ENCODE measurements at regions not wholly inside any gene's neighbourhood (a gene's known extent, or its start where the extent isn't known, plus 50 kb on each side); places are given as distances from the start of the nearest gene placed in this dataset.
"Not testable (repeated sequence)": the region's sequence is repeated elsewhere in the genome, so short reads cannot be mapped to it uniquely, and the experiment has no call there.

GRCh38 chr6:74579794-74580193, 626.1 kb downstream of the COL12A1 start:
- DNase-seq = no peak

- DNase-seq = no peak
Observed at GRCh38 chr6:74579047-74579446, 626.8 kb downstream of the COL12A1 start.

GRCh38 chr6:74578339-74578738, 627.5 kb downstream of the COL12A1 start:
- no peak for DNase-seq

GRCh38 chr6:74577619-74578018, 628.2 kb downstream of the COL12A1 start:
- no peak for DNase-seq

GRCh38 chr6:74574794-74575193, 631.1 kb downstream of the COL12A1 start:
- DNase-seq = no peak

- no peak for DNase-seq
Observed at GRCh38 chr6:74573613-74574012, 632.2 kb downstream of the COL12A1 start.

- DNase-seq = no peak
Observed at GRCh38 chr6:74570044-74570443, 635.8 kb downstream of the COL12A1 start.

GRCh38 chr6:74568861-74569260, 637.0 kb downstream of the COL12A1 start:
- peak; percentile 96 for DNase-seq

GRCh38 chr6:74567923-74568290, 637.9 kb downstream of the COL12A1 start:
- DNase-seq = not testable (repeated sequence)

- no peak for DNase-seq
Observed at GRCh38 chr6:74567281-74567922, 638.5 kb downstream of the COL12A1 start.

GRCh38 chr6:74557236-74557635, 648.6 kb downstream of the COL12A1 start:
- DNase-seq = no peak

GRCh38 chr6:74554041-74554440, 651.8 kb downstream of the COL12A1 start:
- DNase-seq = no peak

GRCh38 chr6:74551896-74552295, 654.0 kb downstream of the COL12A1 start:
- DNase-seq = no peak

- DNase-seq = no peak
Observed at GRCh38 chr6:74550821-74551220, 655.0 kb downstream of the COL12A1 start.

GRCh38 chr6:74549746-74550145, 656.1 kb downstream of the COL12A1 start:
- DNase-seq = no peak

- DNase-seq = no peak
Observed at GRCh38 chr6:74534465-74535211, 671.2 kb downstream of the COL12A1 start.

- no peak for DNase-seq
Observed at GRCh38 chr6:74519163-74519562, 686.7 kb downstream of the COL12A1 start.

- no peak for DNase-seq
Observed at GRCh38 chr6:74518035-74518434, 687.8 kb downstream of the COL12A1 start.

GRCh38 chr6:74510878-74511277, 695.0 kb downstream of the COL12A1 start:
- DNase-seq = no peak

GRCh38 chr6:74507649-74508048, 698.2 kb downstream of the COL12A1 start:
- peak; percentile 88 for DNase-seq

GRCh38 chr6:74505391-74505790, 700.5 kb downstream of the COL12A1 start:
- no peak for DNase-seq

- no peak for DNase-seq
Observed at GRCh38 chr6:74504941-74505340, 700.9 kb downstream of the COL12A1 start.

GRCh38 chr6:74492587-74492986, 713.3 kb downstream of the COL12A1 start:
- no peak for DNase-seq

GRCh38 chr6:74491844-74492374, 713.9 kb downstream of the COL12A1 start:
- no peak for DNase-seq
